ENCODE measurements at regions not wholly inside any gene's neighbourhood (a gene's known extent, or its start where the extent isn't known, plus 50 kb on each side); places are given as distances from the start of the nearest gene placed in this dataset.

GRCh38 chr12:105852951-105853350 is 285.8 kb downstream of the NUAK1 start:
- DNase-seq (ENCODE audit: low read depth, low spot score): no peak
- no peaks in the 10 kb centered on the region for H3K4me1 ChIP-seq (ENCODE audit: control insufficient read depth, insufficient read depth, low read length)
- WGBS (ENCODE audit: insufficient coverage, insufficient replicate concordance, low lambda C conversion rate, missing lambda C conversion rate): 42% methylated on average over 2 of the region's 2 CpGs
- no peak overlapping the region for H3K27ac ChIP-seq (ENCODE audit: control insufficient read depth, insufficient read depth)
- ChIA-PET SMC1A (ENCODE audit: uncharacterized antibody, unreplicated experiment) (no interaction called here), RAD21 (ENCODE audit: unreplicated experiment) (no interaction called here), CTCF (no interaction called here), POLR2A (no interaction called here)
- no TSS peak for BruUV-seq (replicated peaks)
- TF ChIP-seq TAF1 (IDR thresholded peaks at IDR 0.05; ENCODE audit: borderline replicate concordance, low read depth, low read length) (no peak), MYB (IDR thresholded peaks at IDR 0.05; ENCODE audit: borderline replicate concordance, low read depth, low read length) (no peak), USF1 (IDR thresholded peaks at IDR 0.05; ENCODE audit: borderline replicate concordance, extremely low read length, insufficient read depth, low read depth, low read length) (no peak), NBN (IDR thresholded peaks at IDR 0.05) (no peak), MAX (IDR thresholded peaks at IDR 0.05; ENCODE audit: low read depth, low read length) (no peak), JUND (IDR thresholded peaks at IDR 0.05; ENCODE audit: low read depth, low read length) (no peak), IRF3 (IDR thresholded peaks at IDR 0.05) (no peak), CREB1 (IDR thresholded peaks at IDR 0.05; ENCODE audit: low read depth) (no peak), ZNF207 (IDR thresholded peaks at IDR 0.05; ENCODE audit: borderline replicate concordance) (no peak), CREM (IDR thresholded peaks at IDR 0.05; ENCODE audit: low read depth) (no peak), NRF1 (conservative IDR thresholded peaks at IDR 0.05; ENCODE audit: low read depth, low read length) (no peak), MEF2A (IDR thresholded peaks at IDR 0.05; ENCODE audit: insufficient read depth, low read depth, low read length) (no peak), MLLT1 (IDR thresholded peaks at IDR 0.05) (no peak), HCFC1 (IDR thresholded peaks at IDR 0.05; ENCODE audit: low read length) (no peak)
- no peak overlapping the region for H3K4me3 ChIP-seq
- H3K36me3 ChIP-seq (ENCODE audit: control insufficient read depth in 2 of 2, insufficient read depth in 2 of 2, low read length in 1 of 2): no peaks in the 10 kb centered on the region
- no peak overlapping the region for H2AFZ ChIP-seq (ENCODE audit: control insufficient read depth, low read depth, low read length)
- no peak overlapping the region for H3K4me2 ChIP-seq (ENCODE audit: control insufficient read depth, insufficient read depth)
- ATAC-seq: no peak
- in situ Hi-C loops (cut with MboI): no loop called here
- H3K27me3 ChIP-seq (replicated peaks in 1 of 2; ENCODE audit: control insufficient read depth in 2 of 2, insufficient read depth in 2 of 2, low read length in 1 of 2): no peaks in the 10 kb centered on the region
- no peak for FAIRE-seq
- no peaks in the 10 kb centered on the region for H4K20me1 ChIP-seq (ENCODE audit: control insufficient read depth, insufficient read depth)
- H3K9ac ChIP-seq (ENCODE audit: control insufficient read depth, insufficient read depth, low read length): no peak overlapping the region
- no peaks in the 10 kb centered on the region for H3K79me2 ChIP-seq (ENCODE audit: control insufficient read depth, insufficient read depth, low read length)
- H3K9me3 ChIP-seq (replicated peaks; ENCODE audit: control insufficient read depth, insufficient read depth, low read length): no peaks in the 10 kb centered on the region
- intact Hi-C loops (cut with micrococcal nuclease; ENCODE audit: unreplicated experiment): no loop called here
